BLaER1 (cell line): ENCODE measurements at regions not wholly inside any gene's neighbourhood (a gene's known extent, or its start where the extent isn't known, plus 50 kb on each side); places are given as distances from the start of the nearest gene placed in this dataset.

Source experiments
- H3K27ac ChIP-seq: shearing (Covaris generic); formaldehyde crosslinking; 2 replicates; pipeline ENCODE4 v1.8.1; 2022
- H3K27me3 ChIP-seq: shearing (Covaris generic); formaldehyde crosslinking; 2 replicates; pipeline ENCODE4 v1.8.1; 2022
- H3K36me3 ChIP-seq: shearing (Covaris generic); formaldehyde crosslinking; 2 replicates; pipeline ENCODE4 v1.8.1; 2022
- H3K4me1 ChIP-seq: shearing (Covaris generic); formaldehyde crosslinking; 2 replicates; pipeline ENCODE4 v1.8.1; 2022
- H3K4me2 ChIP-seq: shearing (Covaris generic); formaldehyde crosslinking; 2 replicates; pipeline ENCODE4 v1.8.1; 2022
- H3K4me3 ChIP-seq: shearing (Covaris generic); formaldehyde crosslinking; 2 replicates; pipeline ENCODE4 v1.8.1; 2022
- H3K9ac ChIP-seq: shearing (Covaris generic); formaldehyde crosslinking; 2 replicates; pipeline ENCODE4 v1.8.1; 2022
- H3K9me3 ChIP-seq: shearing (Covaris generic); formaldehyde crosslinking; 2 replicates; pipeline ENCODE4 v1.8.1; 2022
- H4K20me1 ChIP-seq: shearing (Covaris generic); formaldehyde crosslinking; 2 replicates; pipeline ENCODE4 v1.8.1; 2022
- Cebpa-rat ChIP-seq: shearing (Covaris generic); IDR thresholded peaks from 2 replicates; pipeline ENCODE4 v1.8.1; 2022

GRCh38 chr9:90027296-90027790 lies 422.5 kb downstream of the GADD45G start:
- Histone ChIP-seq H3K27me3 (no peaks in the 10 kb centered on the region), H3K9me3 (no peaks in the 10 kb centered on the region; the same call in 1 of the 2 replicates), H3K36me3 (no peaks in the 10 kb centered on the region), H3K4me3 (no peak overlapping the region), H3K27ac (no peak overlapping the region), H3K4me2 (no peak overlapping the region), H3K4me1 (peaks cover 25% of the 10 kb centered on the region), H3K9ac (no peak overlapping the region), H4K20me1 (no peaks in the 10 kb centered on the region)
- no peak for TF ChIP-seq Cebpa-rat

- Histone ChIP-seq H4K20me1 (no peaks in the 10 kb centered on the region), H3K27ac (no peak overlapping the region), H3K4me1 (peaks cover 17% of the 10 kb centered on the region), H3K4me3 (no peak overlapping the region), H3K27me3 (no peaks in the 10 kb centered on the region), H3K36me3 (no peaks in the 10 kb centered on the region), H3K9ac (no peak overlapping the region), H3K9me3 (no peaks in the 10 kb centered on the region), H3K4me2 (no peak overlapping the region)
- no peak for TF ChIP-seq Cebpa-rat
Observed at GRCh38 chr9:90029386-90029785, 424.6 kb downstream of the GADD45G start.

GRCh38 chr9:90029996-90030395 lies 425.2 kb downstream of the GADD45G start:
- H3K4me3 ChIP-seq = no peak overlapping the region
- peaks cover 12% of the 10 kb centered on the region for H3K4me1 ChIP-seq
- H3K27me3 ChIP-seq = no peaks in the 10 kb centered on the region
- no peak overlapping the region for H3K27ac ChIP-seq
- H3K36me3 ChIP-seq = no peaks in the 10 kb centered on the region
- no peaks in the 10 kb centered on the region for H4K20me1 ChIP-seq
- no peak overlapping the region for H3K4me2 ChIP-seq
- no peak for TF ChIP-seq Cebpa-rat
- H3K9ac ChIP-seq = no peak overlapping the region
- no peaks in the 10 kb centered on the region for H3K9me3 ChIP-seq

DNA sequence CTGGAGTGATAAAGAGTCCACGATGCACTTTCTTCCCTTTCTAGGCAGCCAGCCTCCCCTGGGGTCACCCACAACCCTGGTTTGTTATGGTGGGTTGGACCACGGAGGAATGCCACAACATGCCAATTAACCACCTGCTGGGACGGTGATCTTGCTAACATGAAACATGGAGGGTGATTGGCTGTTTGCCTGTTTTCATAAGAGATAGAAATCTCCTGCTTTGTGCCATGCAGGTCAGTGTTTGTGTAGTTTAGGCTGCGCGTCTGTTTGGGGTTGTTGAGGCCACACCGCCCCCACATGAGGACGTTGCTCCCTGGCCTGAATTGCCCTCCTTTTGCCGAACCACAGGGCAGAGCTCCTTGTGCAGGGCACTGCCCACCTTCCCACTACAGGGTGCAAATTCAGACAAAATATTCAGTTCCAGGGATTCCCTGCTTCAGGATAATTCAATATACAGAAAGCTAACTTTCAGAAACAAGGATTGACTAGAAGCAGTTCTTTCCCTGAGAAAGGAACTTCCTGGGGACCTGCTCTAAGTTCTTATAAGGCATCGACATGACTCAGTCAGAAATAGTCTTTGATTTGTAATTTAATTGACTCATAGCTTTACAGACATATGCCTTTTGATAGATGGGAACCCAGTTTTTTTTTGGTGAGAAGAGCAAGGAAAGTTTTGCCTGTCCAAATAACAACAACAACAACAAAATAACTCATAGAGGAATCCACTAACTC lies 427.6 kb downstream of the GADD45G start:
- H4K20me1 ChIP-seq = no peaks in the 10 kb centered on the region
- peaks cover 12% of the 10 kb centered on the region for H3K4me1 ChIP-seq
- no peak overlapping the region for H3K9ac ChIP-seq
- no peaks in the 10 kb centered on the region for H3K9me3 ChIP-seq
- no peak overlapping the region for H3K27ac ChIP-seq
- no peaks in the 10 kb centered on the region for H3K27me3 ChIP-seq
- no peak for TF ChIP-seq Cebpa-rat
- H3K4me2 ChIP-seq = no peak overlapping the region
- H3K4me3 ChIP-seq = no peak overlapping the region
- no peaks in the 10 kb centered on the region for H3K36me3 ChIP-seq

DNA sequence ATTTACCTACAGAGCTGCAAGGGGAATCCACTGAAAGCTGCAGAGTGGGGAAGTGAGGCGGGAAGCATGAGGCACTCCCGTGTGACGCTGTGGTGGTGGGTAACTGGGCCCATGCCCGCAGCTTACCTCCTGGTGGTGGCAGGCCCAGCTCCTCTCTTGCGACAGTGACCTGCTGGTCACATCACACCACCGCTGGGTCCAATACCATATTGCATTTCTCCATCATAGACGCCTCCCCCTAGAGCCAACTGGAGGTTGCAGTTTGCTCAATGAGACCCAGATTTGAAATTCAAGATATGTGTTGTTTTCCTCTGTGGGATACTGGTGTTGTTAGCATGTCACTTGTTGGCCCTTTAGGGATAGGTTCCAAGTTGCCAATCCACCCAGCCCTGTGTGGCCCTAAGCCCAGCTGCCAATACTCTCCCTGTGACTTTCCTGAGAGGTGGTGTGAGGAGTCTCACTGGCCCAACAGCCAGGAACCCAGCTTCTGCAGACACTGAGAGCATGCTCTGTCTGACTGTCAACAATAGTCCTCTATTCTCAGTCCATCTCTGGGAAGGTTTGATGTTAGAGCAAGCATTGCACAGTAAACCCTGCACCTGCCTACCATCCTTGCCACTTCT lies 428.3 kb downstream of the GADD45G start:
- no peak overlapping the region for H3K4me2 ChIP-seq
- H3K36me3 ChIP-seq = no peaks in the 10 kb centered on the region
- no peak overlapping the region for H3K4me3 ChIP-seq
- no peaks in the 10 kb centered on the region for H3K27me3 ChIP-seq
- no peaks in the 10 kb centered on the region for H4K20me1 ChIP-seq
- H3K27ac ChIP-seq = no peak overlapping the region
- TF ChIP-seq Cebpa-rat = no peak
- no peak overlapping the region for H3K9ac ChIP-seq
- H3K9me3 ChIP-seq = no peaks in the 10 kb centered on the region
- H3K4me1 ChIP-seq = peaks cover 12% of the 10 kb centered on the region

GRCh38 chr9:90034071-90034470 lies 429.3 kb downstream of the GADD45G start:
- Histone ChIP-seq H4K20me1 (no peaks in the 10 kb centered on the region), H3K4me3 (no peak overlapping the region), H3K9ac (no peak overlapping the region), H3K27me3 (no peaks in the 10 kb centered on the region), H3K4me2 (no peak overlapping the region), H3K9me3 (no peaks in the 10 kb centered on the region), H3K4me1 (peaks cover 12% of the 10 kb centered on the region), H3K36me3 (no peaks in the 10 kb centered on the region), H3K27ac (no peak overlapping the region)
- TF ChIP-seq Cebpa-rat = no peak

GRCh38 chr9:90035471-90035870 lies 430.7 kb downstream of the GADD45G start:
- Histone ChIP-seq H3K9me3 (no peaks in the 10 kb centered on the region), H3K9ac (no peak overlapping the region), H3K27me3 (no peaks in the 10 kb centered on the region), H3K4me3 (no peak overlapping the region), H4K20me1 (no peaks in the 10 kb centered on the region), H3K27ac (no peak overlapping the region), H3K36me3 (no peaks in the 10 kb centered on the region), H3K4me2 (no peak overlapping the region), H3K4me1 (peaks cover 12% of the 10 kb centered on the region)
- no peak for TF ChIP-seq Cebpa-rat

GRCh38 chr9:90037146-90037797 lies 432.5 kb downstream of the GADD45G start:
- Histone ChIP-seq H3K4me2 (no peak overlapping the region), H3K4me3 (no peak overlapping the region)
- no peak for TF ChIP-seq Cebpa-rat

DNA sequence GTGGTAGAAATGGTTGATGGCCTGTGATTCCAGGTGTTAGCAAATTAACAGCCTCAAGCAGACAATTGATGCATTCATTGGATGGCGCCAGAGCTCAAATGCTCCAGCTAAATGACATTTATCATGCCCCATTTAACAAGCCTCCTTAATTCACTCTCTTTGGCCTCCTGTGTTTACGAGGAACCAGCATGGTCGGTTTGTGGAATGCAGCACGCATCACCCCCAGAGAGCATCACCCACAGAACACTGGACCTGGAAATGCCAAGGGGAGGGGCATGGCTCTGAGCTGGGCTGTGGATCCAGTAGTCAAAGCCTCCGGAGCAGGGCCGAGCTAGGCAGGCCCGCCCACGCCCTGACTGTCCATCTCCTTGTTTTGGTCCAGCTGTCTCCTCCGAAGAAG lies 434.0 kb downstream of the GADD45G start:
- Histone ChIP-seq H3K36me3 (no peaks in the 10 kb centered on the region), H3K4me3 (no peak overlapping the region), H3K27me3 (no peaks in the 10 kb centered on the region), H4K20me1 (no peaks in the 10 kb centered on the region), H3K9ac (no peak overlapping the region), H3K4me2 (no peak overlapping the region), H3K27ac (no peak overlapping the region), H3K9me3 (no peaks in the 10 kb centered on the region), H3K4me1 (no peaks in the 10 kb centered on the region)
- no peak for TF ChIP-seq Cebpa-rat

More at GRCh38 chr9:90037146-90037797, 432.5 kb downstream of the GADD45G start:
- H4K20me1 ChIP-seq = no peaks in the 10 kb centered on the region
- H3K36me3 ChIP-seq = no peaks in the 10 kb centered on the region
- H3K9me3 ChIP-seq = no peaks in the 10 kb centered on the region
- H3K27ac ChIP-seq = no peak overlapping the region
- H3K4me1 ChIP-seq = peaks cover 2% of the 10 kb centered on the region; the same call in 1 of the 2 replicates
- H3K27me3 ChIP-seq = no peaks in the 10 kb centered on the region
- no peak overlapping the region for H3K9ac ChIP-seq

GRCh38 chr9:90044263-90044662 lies 439.5 kb downstream of the GADD45G start:
- TF ChIP-seq Cebpa-rat = no peak
- Histone ChIP-seq H3K4me1 (no peaks in the 10 kb centered on the region), H3K27me3 (no peaks in the 10 kb centered on the region), H3K27ac (no peak overlapping the region), H3K4me3 (no peak overlapping the region), H3K4me2 (no peak overlapping the region), H3K36me3 (no peaks in the 10 kb centered on the region), H3K9me3 (no peaks in the 10 kb centered on the region), H3K9ac (no peak overlapping the region), H4K20me1 (no peaks in the 10 kb centered on the region)
